T-cell (primary cell): ENCODE measurements at regions not wholly inside any gene's neighbourhood (a gene's known extent, or its start where the extent isn't known, plus 50 kb on each side); places are given as distances from the start of the nearest gene placed in this dataset.

ENCODE experiments used
- ATAC-seq, 4 experiments: fragments of 200-7000 bp in 3 of 4; fragments of 150-1000 bp in 1 of 4; cut with Tn5 transposase; replicated peaks in 1 of 4; 1 replicate in 3 of 4; 2 replicates in 1 of 4; pipeline ENCODE4 v1.10.0; 2021; ENCODE audit warnings: moderate library complexity in 3 of 4, mild to moderate bottlenecking in 2 of 4, moderate number of reproducible peaks in 1 of 4
- CTCF ChIA-PET, 2 donors: fragments of 300-600 bp; sonication (Branson Sonifier 250); formaldehyde crosslinking; loops; one replicate each; lab custom pipeline; 2022; ENCODE audit warnings: antibody characterized with exemption in 2 of 2; lab: Charles Lee
- POLR2A ChIA-PET, 2 donors: fragments of 300-600 bp; sonication (Branson Sonifier 250); formaldehyde crosslinking; loops; one replicate each; lab custom pipeline; 2022; ENCODE audit warnings: antibody characterized with exemption in 2 of 2; lab: Charles Lee
- DNase-seq, 35 experiments: peaks; one replicate each; pipeline versions ENCODE4 v3.0.0 to v3.0.0-alpha.2; 2013 to 2023
- H3K27ac ChIP-seq: one replicate; pipeline ENCODE4 v1.5.1; 2013; ENCODE audit warnings: low read length
- H3K27me3 ChIP-seq, 2 experiments: replicated peaks in 1 of 2; 1 replicate in 1 of 2; 2 replicates in 1 of 2; pipeline versions ENCODE4 v1.6.1 to v1.7.0; 2013; ENCODE audit warnings: low read length in 1 of 2, mixed read lengths in 1 of 2; ENCODE audit not compliant: control insufficient read depth in 2 of 2, insufficient read depth in 2 of 2; ENCODE audit errors: extremely low read depth in 1 of 2
- H3K36me3 ChIP-seq, 2 donors: 1 replicate in 1 of 2; 2 replicates in 1 of 2; pipeline versions ENCODE4 v1.6.1 to v1.7.0; 2013; ENCODE audit warnings: low read length in 1 of 2; ENCODE audit not compliant: control insufficient read depth in 2 of 2, insufficient read depth in 1 of 2; ENCODE audit errors: extremely low read depth in 1 of 2
- H3K4me1 ChIP-seq, 2 experiments: 1 replicate in 1 of 2; 2 replicates in 1 of 2; pipeline versions ENCODE4 v1.6.1 to v1.7.0; 2013; ENCODE audit warnings: low read length in 2 of 2, mixed read lengths in 1 of 2; ENCODE audit not compliant: insufficient read depth in 2 of 2, control insufficient read depth in 1 of 2; ENCODE audit errors: extremely low read depth in 1 of 2
- H3K4me3 ChIP-seq, 2 donors: 1 replicate in 1 of 2; 2 replicates in 1 of 2; pipeline versions ENCODE4 v1.5.1 to v1.7.0; 2013; ENCODE audit warnings: mild to moderate bottlenecking in 2 of 2, low read length in 1 of 2, moderate library complexity in 1 of 2; ENCODE audit not compliant: control insufficient read depth in 1 of 2; ENCODE audit errors: extremely low read depth in 1 of 2
- H3K9me3 ChIP-seq: 2 replicates; pipeline ENCODE4 v1.7.0; 2013
- H3K27ac Mint-ChIP-seq, 2 donors: one replicate each; pipeline ENCODE4 v1.8.0; 2020 to 2021; ENCODE audit warnings: mild to moderate bottlenecking in 2 of 2, mixed read lengths in 2 of 2
- H3K27me3 Mint-ChIP-seq, 2 donors: one replicate each; pipeline ENCODE4 v1.8.0; 2021 to 2022; ENCODE audit warnings: mixed read lengths in 2 of 2
- H3K36me3 Mint-ChIP-seq: one replicate; pipeline ENCODE4 v1.8.0; 2021; ENCODE audit warnings: mixed read lengths
- H3K4me1 Mint-ChIP-seq, 3 donors: one replicate each; pipeline ENCODE4 v1.8.0; 2020 to 2022; ENCODE audit warnings: mixed read lengths in 3 of 3, mild to moderate bottlenecking in 1 of 3
- H3K4me3 Mint-ChIP-seq, 3 donors: one replicate each; pipeline ENCODE4 v1.8.0; 2020 to 2022; ENCODE audit warnings: mild to moderate bottlenecking in 3 of 3, mixed read lengths in 3 of 3, moderate library complexity in 3 of 3
- H3K9me3 Mint-ChIP-seq, 3 donors: one replicate each; pipeline ENCODE4 v1.8.0; 2020 to 2022; ENCODE audit warnings: mixed read lengths in 3 of 3
- WGBS: methylation state at CpG from one replicate; pipeline ENCODE4 v1.1.5; 2013; ENCODE audit warnings: missing lambda C conversion rate; ENCODE audit not compliant: insufficient coverage; 5-methylcytosine and 5-hydroxymethylcytosine counted together

DNA sequence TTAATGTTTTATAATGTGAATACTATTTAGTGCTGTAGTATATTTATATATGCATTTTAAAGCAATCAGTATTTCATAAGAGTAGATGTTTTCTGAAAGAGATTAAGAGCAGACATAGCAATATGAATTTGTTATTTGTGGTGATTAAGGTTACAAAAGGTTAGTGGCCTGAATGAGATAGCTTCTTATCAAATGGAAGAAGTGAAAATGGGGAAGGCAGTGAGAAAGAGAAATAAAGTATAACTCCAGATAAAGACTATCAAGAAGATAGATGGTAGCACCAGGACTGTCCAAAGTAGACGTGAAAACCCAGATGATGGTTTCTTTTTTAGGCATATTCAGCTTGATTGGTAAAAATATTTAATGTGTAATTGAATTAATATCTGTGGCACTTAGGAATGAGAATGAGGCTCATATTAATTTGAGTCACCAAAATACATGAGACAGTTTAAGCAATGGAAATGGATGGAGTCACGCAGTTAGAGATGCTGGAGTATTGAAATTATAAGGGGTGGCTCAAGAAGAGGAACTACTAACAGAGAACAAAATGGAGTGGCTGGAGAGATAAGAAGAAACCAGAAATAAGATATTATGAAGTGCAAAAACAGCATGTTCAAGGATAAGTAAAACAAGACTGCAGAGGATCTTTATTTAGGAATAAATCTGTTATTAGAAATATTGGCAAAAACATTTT lies 288.0 kb upstream of the SEMA3C start:
- H3K4me3 ChIP-seq: no peak overlapping the region
- H3K36me3 Mint-ChIP-seq: no peaks in the 10 kb centered on the region
- no peak overlapping the region for H3K27ac ChIP-seq
- ATAC-seq (no peak), DNase-seq (no peak)
- H3K9me3 ChIP-seq: no peaks in the 10 kb centered on the region
- ChIA-PET CTCF (no interaction called here), POLR2A (interaction anchor here in 1 of 2 donors (0.5 kb wide), 1 partner anchor 49 kb away, joined by 9 read pairs; no protein-coding TSS in a partner anchor)
- H3K36me3 ChIP-seq: no peaks in the 10 kb centered on the region
- no peaks in the 10 kb centered on the region for H3K4me1 ChIP-seq
- no peak overlapping the region for H3K27ac Mint-ChIP-seq
- no peaks in the 10 kb centered on the region for H3K27me3 Mint-ChIP-seq
- no peaks in the 10 kb centered on the region for H3K4me1 Mint-ChIP-seq
- peaks cover 0 to 5% (median 0%) of the 10 kb centered on the region in 3 donors for H3K9me3 Mint-ChIP-seq
- H3K4me3 Mint-ChIP-seq: no peak overlapping the region
- no peaks in the 10 kb centered on the region for H3K27me3 ChIP-seq
- WGBS: 71% methylated on average over 1 of the region's 2 CpGs

DNA sequence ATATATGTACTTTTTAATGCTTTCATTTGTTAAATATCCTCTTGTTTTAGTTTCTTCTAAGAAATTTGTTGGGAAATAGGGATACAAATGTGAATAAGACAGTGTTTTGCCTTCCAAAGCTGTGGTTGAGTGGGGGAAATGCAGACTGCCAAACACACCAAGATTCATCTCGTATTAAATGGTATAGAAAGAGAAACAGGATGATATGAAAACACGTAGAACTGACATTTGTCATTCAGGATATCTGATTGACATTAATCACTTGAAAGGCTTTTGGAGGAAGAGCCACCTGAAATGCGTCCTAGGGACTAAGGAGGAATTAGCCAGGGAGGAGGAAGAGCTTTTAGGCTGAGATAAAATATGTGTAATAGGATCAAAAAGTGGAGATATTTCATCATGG lies 287.4 kb upstream of the SEMA3C start:
- no peak for ATAC-seq
- POLR2A ChIA-PET: no interaction called here

DNA sequence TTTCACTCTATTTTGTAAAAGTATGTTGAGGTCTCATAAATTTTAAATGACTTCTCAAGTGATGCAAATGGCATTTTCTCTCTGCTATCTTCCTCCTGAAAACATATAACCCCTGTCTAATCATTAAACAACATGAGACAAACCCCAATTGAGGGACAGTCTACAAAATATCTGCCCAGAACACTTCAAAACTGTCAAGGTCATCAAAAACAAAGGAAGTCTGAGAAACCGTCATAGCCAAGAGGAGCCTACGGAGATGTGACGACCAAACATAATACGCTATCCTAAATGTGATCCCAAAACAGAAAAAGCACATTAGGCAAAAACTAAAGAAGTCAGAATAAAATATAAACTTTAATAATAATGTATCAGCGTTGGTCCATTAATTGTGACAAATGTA lies 282.3 kb upstream of the SEMA3C start:
- POLR2A ChIA-PET: no interaction called here
- H3K4me3 ChIP-seq: no peak overlapping the region
- CTCF ChIA-PET: no interaction called here
- H3K27ac Mint-ChIP-seq: no peak overlapping the region
- ATAC-seq (no peak), DNase-seq (no peak)
- WGBS: no CpG with 5 or more reads among the region's 5 CpGs
- no peaks in the 10 kb centered on the region for H3K36me3 ChIP-seq
- H3K36me3 Mint-ChIP-seq: no peaks in the 10 kb centered on the region
- H3K4me1 Mint-ChIP-seq: no peaks in the 10 kb centered on the region
- H3K4me3 Mint-ChIP-seq: no peak overlapping the region
- H3K27me3 ChIP-seq: no peaks in the 10 kb centered on the region
- no peaks in the 10 kb centered on the region for H3K27me3 Mint-ChIP-seq
- H3K4me1 ChIP-seq: no peaks in the 10 kb centered on the region
- peaks cover 0 to 7% (median 0%) of the 10 kb centered on the region in 3 donors for H3K9me3 Mint-ChIP-seq
- H3K9me3 ChIP-seq: no peaks in the 10 kb centered on the region
- no peak overlapping the region for H3K27ac ChIP-seq

More for the DNA sequence above, 287.4 kb upstream of the SEMA3C start:
- 100% methylated on average over 1 of the region's 3 CpGs for WGBS
- H3K4me3 Mint-ChIP-seq: no peak overlapping the region
- CTCF ChIA-PET: no interaction called here
- Histone ChIP-seq H3K27ac (no peak overlapping the region), H3K4me1 (no peaks in the 10 kb centered on the region), H3K4me3 (no peak overlapping the region), H3K27me3 (no peaks in the 10 kb centered on the region), H3K36me3 (no peaks in the 10 kb centered on the region), H3K9me3 (no peaks in the 10 kb centered on the region)
- H3K27ac Mint-ChIP-seq: no peak overlapping the region
- no peaks in the 10 kb centered on the region for H3K27me3 Mint-ChIP-seq
- H3K36me3 Mint-ChIP-seq: no peaks in the 10 kb centered on the region
- no peak for DNase-seq
- H3K9me3 Mint-ChIP-seq: peaks cover 0 to 6% (median 0%) of the 10 kb centered on the region in 3 donors
- H3K4me1 Mint-ChIP-seq: no peaks in the 10 kb centered on the region

DNA sequence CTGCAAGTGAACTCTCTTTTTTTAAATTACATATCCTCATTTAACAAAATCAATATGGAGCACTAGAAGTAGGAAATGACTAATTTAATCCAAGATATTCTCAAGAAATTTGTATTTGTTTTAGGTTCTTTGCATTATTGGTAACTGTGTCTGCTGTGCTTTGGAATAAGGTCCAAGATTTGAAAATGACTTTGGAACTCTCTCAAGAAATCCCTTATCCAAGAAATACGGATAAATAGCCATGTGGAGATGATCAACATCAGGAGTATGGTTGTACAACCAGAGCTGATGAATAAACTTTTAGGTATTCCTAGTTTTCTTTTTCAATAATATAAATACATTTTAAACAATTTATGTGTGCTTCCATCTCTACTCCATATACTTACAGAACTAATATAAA lies 279.9 kb upstream of the SEMA3C start:
- H3K4me1 Mint-ChIP-seq: no peaks in the 10 kb centered on the region
- Histone ChIP-seq H3K9me3 (no peaks in the 10 kb centered on the region), H3K27me3 (no peaks in the 10 kb centered on the region), H3K4me1 (no peaks in the 10 kb centered on the region), H3K36me3 (no peaks in the 10 kb centered on the region), H3K4me3 (no peak overlapping the region), H3K27ac (no peak overlapping the region)
- H3K27me3 Mint-ChIP-seq: no peaks in the 10 kb centered on the region
- ChIA-PET POLR2A (no interaction called here), CTCF (no interaction called here)
- H3K4me3 Mint-ChIP-seq: no peak overlapping the region
- WGBS: no CpG with 5 or more reads among the region's 1 CpG
- H3K27ac Mint-ChIP-seq: no peak overlapping the region
- DNase-seq (no peak), ATAC-seq (no peak)
- H3K36me3 Mint-ChIP-seq: no peaks in the 10 kb centered on the region
- H3K9me3 Mint-ChIP-seq: peaks cover 0 to 15% (median 0%) of the 10 kb centered on the region in 3 donors

DNA sequence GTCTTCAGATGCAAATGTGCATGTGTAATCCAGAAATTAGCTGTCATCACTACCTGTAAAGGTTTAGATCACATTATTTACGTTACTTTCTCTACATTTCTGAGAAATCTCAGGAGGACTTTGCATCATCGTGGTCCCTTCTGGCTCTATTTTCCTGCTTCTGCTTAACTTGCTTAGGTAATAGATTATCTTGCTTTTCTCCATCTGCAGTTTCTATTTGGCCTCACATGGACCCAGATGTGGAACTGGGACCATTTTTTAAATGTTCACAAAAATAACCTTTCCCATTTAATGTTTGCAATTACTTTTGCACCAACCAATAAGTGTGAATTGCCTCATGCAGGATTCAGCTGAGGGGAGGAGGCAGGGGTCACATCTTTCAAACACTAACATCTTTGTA lies 278.4 kb upstream of the SEMA3C start:
- Histone ChIP-seq H3K4me3 (no peak overlapping the region), H3K9me3 (no peaks in the 10 kb centered on the region), H3K4me1 (no peaks in the 10 kb centered on the region), H3K36me3 (no peaks in the 10 kb centered on the region), H3K27me3 (no peaks in the 10 kb centered on the region), H3K27ac (no peak overlapping the region)
- ATAC-seq: no peak
- WGBS: 62% methylated on average over 2 of the region's 2 CpGs
- no peaks in the 10 kb centered on the region for H3K36me3 Mint-ChIP-seq
- ChIA-PET POLR2A (no interaction called here), CTCF (no interaction called here)
- no peaks in the 10 kb centered on the region for H3K27me3 Mint-ChIP-seq
- no peak overlapping the region for H3K27ac Mint-ChIP-seq
- H3K4me1 Mint-ChIP-seq: no peaks in the 10 kb centered on the region
- peaks cover 0 to 20% (median 0%) of the 10 kb centered on the region in 3 donors for H3K9me3 Mint-ChIP-seq
- no peak overlapping the region for H3K4me3 Mint-ChIP-seq
- no peak for DNase-seq

DNA sequence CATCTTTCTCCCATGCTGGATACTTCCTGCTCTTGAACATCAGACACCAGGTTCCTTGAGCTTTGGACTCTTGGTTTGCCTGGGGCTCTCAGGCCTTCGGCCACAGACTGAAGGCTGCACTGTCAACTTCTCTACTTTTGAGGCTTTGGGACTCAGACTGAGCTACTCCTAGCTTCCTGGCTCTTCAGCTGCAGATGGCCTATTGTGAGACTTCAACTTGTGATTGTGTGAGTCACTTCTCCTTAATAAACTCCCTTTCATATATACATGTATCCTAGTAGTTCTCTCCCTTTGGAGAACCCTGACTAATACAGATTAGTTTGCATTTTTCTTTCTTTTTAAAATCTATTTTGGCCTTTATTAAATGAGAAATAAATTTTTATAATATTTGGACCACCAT lies 276.2 kb upstream of the SEMA3C start:
- Mint-ChIP-seq H3K4me1 (no peaks in the 10 kb centered on the region), H3K27ac (no peak overlapping the region), H3K27me3 (no peaks in the 10 kb centered on the region), H3K9me3 (peaks cover 0 to 14% (median 0%) of the 10 kb centered on the region in 3 donors), H3K4me3 (no peak overlapping the region), H3K36me3 (no peaks in the 10 kb centered on the region)
- no peak for DNase-seq
- Histone ChIP-seq H3K4me1 (no peaks in the 10 kb centered on the region), H3K27me3 (no peaks in the 10 kb centered on the region), H3K9me3 (no peaks in the 10 kb centered on the region), H3K27ac (no peak overlapping the region), H3K36me3 (no peaks in the 10 kb centered on the region), H3K4me3 (no peak overlapping the region)
- no peak for ATAC-seq
- CTCF ChIA-PET: interaction anchor here in 1 of 2 donors (0.6 kb wide), 1 partner anchor 609 kb away, joined by 3 read pairs; no protein-coding TSS in a partner anchor
- POLR2A ChIA-PET: no interaction called here
- 75% methylated on average over 1 of the region's 1 CpG for WGBS
